CD14-positive monocyte (primary cell): ENCODE measurements at regions not wholly inside any gene's neighbourhood (a gene's known extent, or its start where the extent isn't known, plus 50 kb on each side); places are given as distances from the start of the nearest gene placed in this dataset.

Experiments
- DNase-seq, 3 donors: peaks; one replicate each; pipeline ENCODE4 v3.0.0-alpha.2; 2011 to 2022
- H2AFZ ChIP-seq: 2 replicates; pipeline ENCODE4 v1.6.0; 2012; ENCODE audit warnings: mild to moderate bottlenecking, low read depth, low read length, inconsistent platforms; ENCODE audit not compliant: insufficient read depth, poor library complexity, severe bottlenecking
- H3K27ac ChIP-seq, 2 donors: 1 replicate in 1 of 2; 2 replicates in 1 of 2; pipeline ENCODE4 v1.5.1; 2012 to 2013; ENCODE audit warnings: low read length in 2 of 2, control low read depth in 1 of 2, inconsistent platforms in 1 of 2, low read depth in 1 of 2, mild to moderate bottlenecking in 1 of 2
- H3K27me3 ChIP-seq, 2 donors: one replicate each; pipeline versions ENCODE4 v1.6.0 to v1.6.1; 2011 to 2013; ENCODE audit warnings: low read length in 2 of 2; ENCODE audit not compliant: control insufficient read depth in 2 of 2, insufficient read depth in 2 of 2
- H3K36me3 ChIP-seq, 2 donors: replicated peaks in 1 of 2; 1 replicate in 1 of 2; 2 replicates in 1 of 2; pipeline versions ENCODE4 v1.5.1 to v1.6.1; 2012 to 2013; ENCODE audit warnings: low read length in 2 of 2, control low read depth in 1 of 2, inconsistent platforms in 1 of 2, mild to moderate bottlenecking in 1 of 2; ENCODE audit not compliant: insufficient read depth in 2 of 2, control insufficient read depth in 1 of 2
- H3K4me1 ChIP-seq, 2 donors: 1 replicate in 1 of 2; 2 replicates in 1 of 2; pipeline versions ENCODE4 v1.5.1 to v1.6.1; 2012 to 2013; ENCODE audit warnings: low read length in 2 of 2, control low read depth in 1 of 2, inconsistent platforms in 1 of 2, mild to moderate bottlenecking in 1 of 2, moderate library complexity in 1 of 2; ENCODE audit not compliant: insufficient read depth in 2 of 2, control insufficient read depth in 1 of 2
- H3K4me2 ChIP-seq: replicated peaks from 2 replicates; pipeline ENCODE3; 2012; ENCODE audit warnings: low read length, moderate library complexity, mild to moderate bottlenecking; ENCODE audit not compliant: poor library complexity, severe bottlenecking; ENCODE audit errors: extremely low read depth
- H3K4me3 ChIP-seq, 3 experiments: fragments of 200-600 bp in 1 of 3; sonication (generic) in 1 of 3; replicated peaks in 1 of 3; 1 replicate in 2 of 3; 2 replicates in 1 of 3; pipeline ENCODE4 v1.5.1; 2011 to 2013; ENCODE audit warnings: low read length in 3 of 3, mild to moderate bottlenecking in 3 of 3, control low read depth in 2 of 3, low read depth in 2 of 3, inconsistent platforms in 1 of 3, moderate library complexity in 1 of 3
- H3K79me2 ChIP-seq: 2 replicates; pipeline ENCODE4 v1.6.0; 2012; ENCODE audit warnings: mild to moderate bottlenecking, control low read depth, inconsistent platforms, low read length, moderate library complexity; ENCODE audit not compliant: insufficient read depth
- H3K9ac ChIP-seq: 2 replicates; pipeline ENCODE4 v1.6.0; 2017; ENCODE audit warnings: low read length, mild to moderate bottlenecking; ENCODE audit not compliant: insufficient read depth, poor library complexity, severe bottlenecking
- H3K9me3 ChIP-seq, 2 donors: replicated peaks in 1 of 2; 1 replicate in 1 of 2; 2 replicates in 1 of 2; pipeline versions ENCODE4 v1.5.1 to v1.6.1; 2012 to 2013; ENCODE audit warnings: low read length in 2 of 2, control low read depth in 1 of 2; ENCODE audit not compliant: control insufficient read depth in 1 of 2, insufficient read depth in 1 of 2
- H4K20me1 ChIP-seq: 2 replicates; pipeline ENCODE4 v1.6.0; 2012; ENCODE audit warnings: mild to moderate bottlenecking, low read length, control low read depth, moderate library complexity; ENCODE audit not compliant: insufficient read depth
- H3K27ac Mint-ChIP-seq, 7 donors: one replicate each; pipeline ENCODE4 v1.8.0; 2020; ENCODE audit warnings: mild to moderate bottlenecking in 7 of 7, mixed read lengths in 7 of 7, moderate library complexity in 6 of 7, inconsistent platforms in 2 of 7
- H3K27me3 Mint-ChIP-seq, 3 donors: one replicate each; pipeline ENCODE4 v1.8.0; 2021 to 2022; ENCODE audit warnings: low read depth in 3 of 3, mild to moderate bottlenecking in 3 of 3, mixed read lengths in 3 of 3, moderate library complexity in 3 of 3, inconsistent platforms in 1 of 3
- H3K36me3 Mint-ChIP-seq, 2 donors: one replicate each; pipeline ENCODE4 v1.8.0; 2020; ENCODE audit warnings: mixed read lengths in 2 of 2, inconsistent platforms in 1 of 2, mild to moderate bottlenecking in 1 of 2
- H3K4me1 Mint-ChIP-seq: one replicate; pipeline ENCODE4 v1.8.0; 2020; ENCODE audit warnings: mild to moderate bottlenecking, mixed read lengths
- H3K4me3 Mint-ChIP-seq, 2 donors: one replicate each; pipeline ENCODE4 v1.8.0; 2020; ENCODE audit warnings: mild to moderate bottlenecking in 2 of 2, mixed read lengths in 2 of 2, moderate library complexity in 1 of 2
- H3K9me3 Mint-ChIP-seq, 7 donors: one replicate each; pipeline ENCODE4 v1.8.0; 2020 to 2022; ENCODE audit warnings: mixed read lengths in 7 of 7, mild to moderate bottlenecking in 6 of 7, moderate library complexity in 6 of 7, inconsistent platforms in 2 of 7
- CTCF ChIP-seq: fragments of 200-600 bp; IDR thresholded peaks from one replicate; pipeline ENCODE4 v1.8.0; 2022; ENCODE audit warnings: antibody characterized with exemption, mild to moderate bottlenecking
- WGBS: methylation state at CpG from one replicate; pipeline ENCODE4 v1.1.5; 2013; ENCODE audit warnings: missing lambda C conversion rate; ENCODE audit not compliant: insufficient coverage; 5-methylcytosine and 5-hydroxymethylcytosine counted together
- intact Hi-C, 2 donors: fragments of 100-400 bp; cut with micrococcal nuclease; formaldehyde crosslinking; loops; one replicate each; pipeline versions ENCODE4 v1.15.0 to v1.15.1; 2023

- intact Hi-C loops, result no loop called here
- H3K36me3 Mint-ChIP-seq, result no peaks in the 10 kb centered on the region
- H3K4me1 Mint-ChIP-seq, result no peaks in the 10 kb centered on the region
Measured at GRCh38 chr16:47921535-47921934, 234.3 kb downstream of the ABCC12 start.

GRCh38 chr16:47920709-47921108 lies 235.1 kb downstream of the ABCC12 start:
- Histone ChIP-seq H3K27me3 (no peaks in the 10 kb centered on the region), H3K27ac (no peak overlapping the region), H3K4me3 (no peak overlapping the region), H2AFZ (no peak overlapping the region), H3K4me1 (no peaks in the 10 kb centered on the region), H3K79me2 (no peaks in the 10 kb centered on the region), H3K36me3 (no peaks in the 10 kb centered on the region), H4K20me1 (no peaks in the 10 kb centered on the region), H3K9me3 (no peaks in the 10 kb centered on the region), H3K4me2 (no peak overlapping the region), H3K9ac (no peak overlapping the region)
- Mint-ChIP-seq H3K9me3 (peaks cover 0 to 4% (median 0%) of the 10 kb centered on the region in 7 donors), H3K36me3 (no peaks in the 10 kb centered on the region), H3K27ac (no peak overlapping the region), H3K27me3 (peaks cover 0 to 2% (median 0%) of the 10 kb centered on the region in 3 donors), H3K4me1 (no peaks in the 10 kb centered on the region), H3K4me3 (no peak overlapping the region)
- WGBS, result no CpG with 5 or more reads among the region's 1 CpG
- no peak for DNase-seq
- no peak for TF ChIP-seq CTCF
- intact Hi-C loops, result no loop called here

More at GRCh38 chr16:47921535-47921934, 234.3 kb downstream of the ABCC12 start:
- Histone ChIP-seq H3K4me2 (no peak overlapping the region), H3K9me3 (no peaks in the 10 kb centered on the region), H4K20me1 (no peaks in the 10 kb centered on the region), H3K27me3 (no peaks in the 10 kb centered on the region), H3K9ac (no peak overlapping the region), H3K79me2 (no peaks in the 10 kb centered on the region), H2AFZ (no peak overlapping the region), H3K36me3 (no peaks in the 10 kb centered on the region), H3K27ac (no peak overlapping the region), H3K4me1 (no peaks in the 10 kb centered on the region), H3K4me3 (no peak overlapping the region)
- Mint-ChIP-seq H3K27me3 (peaks cover 0 to 2% (median 0%) of the 10 kb centered on the region in 3 donors), H3K9me3 (peaks cover 0 to 4% (median 0%) of the 10 kb centered on the region in 7 donors), H3K4me3 (no peak overlapping the region), H3K27ac (no peak overlapping the region)
- no peak for DNase-seq
- WGBS, result no CpG with 5 or more reads among the region's 1 CpG
- no peak for TF ChIP-seq CTCF
